ENCODE measurements at regions not wholly inside any gene's neighbourhood (a gene's known extent, or its start where the extent isn't known, plus 50 kb on each side); places are given as distances from the start of the nearest gene placed in this dataset.

DNA sequence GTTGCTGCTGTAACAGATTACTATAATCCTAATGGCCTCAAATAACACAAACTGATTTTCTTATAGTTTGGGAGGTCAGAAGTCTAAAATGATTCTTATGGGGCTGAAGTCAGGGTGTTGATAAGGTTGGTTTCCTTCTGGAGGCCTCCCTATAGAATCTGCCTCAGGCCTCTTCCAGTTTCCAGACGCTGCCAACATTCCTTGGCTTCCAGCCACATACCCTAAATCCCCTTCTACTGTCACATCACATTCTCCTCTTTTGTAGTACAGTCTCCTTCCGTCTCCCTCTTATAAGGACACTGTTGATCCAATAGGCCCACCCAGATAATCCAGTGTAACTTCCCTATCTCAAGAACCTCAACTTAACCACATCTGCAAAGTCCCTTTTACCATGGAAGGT, 145.3 kb upstream of the NCAM2 start:
- TF ChIP-seq, protein P1, sequence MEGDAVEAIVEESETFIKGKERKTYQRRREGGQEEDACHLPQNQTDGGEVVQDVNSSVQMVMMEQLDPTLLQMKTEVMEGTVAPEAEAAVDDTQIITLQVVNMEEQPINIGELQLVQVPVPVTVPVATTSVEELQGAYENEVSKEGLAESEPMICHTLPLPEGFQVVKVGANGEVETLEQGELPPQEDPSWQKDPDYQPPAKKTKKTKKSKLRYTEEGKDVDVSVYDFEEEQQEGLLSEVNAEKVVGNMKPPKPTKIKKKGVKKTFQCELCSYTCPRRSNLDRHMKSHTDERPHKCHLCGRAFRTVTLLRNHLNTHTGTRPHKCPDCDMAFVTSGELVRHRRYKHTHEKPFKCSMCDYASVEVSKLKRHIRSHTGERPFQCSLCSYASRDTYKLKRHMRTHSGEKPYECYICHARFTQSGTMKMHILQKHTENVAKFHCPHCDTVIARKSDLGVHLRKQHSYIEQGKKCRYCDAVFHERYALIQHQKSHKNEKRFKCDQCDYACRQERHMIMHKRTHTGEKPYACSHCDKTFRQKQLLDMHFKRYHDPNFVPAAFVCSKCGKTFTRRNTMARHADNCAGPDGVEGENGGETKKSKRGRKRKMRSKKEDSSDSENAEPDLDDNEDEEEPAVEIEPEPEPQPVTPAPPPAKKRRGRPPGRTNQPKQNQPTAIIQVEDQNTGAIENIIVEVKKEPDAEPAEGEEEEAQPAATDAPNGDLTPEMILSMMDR (IDR thresholded peaks at IDR 0.05), result no peak
- no peak for TF ChIP-seq POLR2A (IDR thresholded peaks at IDR 0.05)
